SKM-1 (cell line): ENCODE measurements at regions not wholly inside any gene's neighbourhood (a gene's known extent, or its start where the extent isn't known, plus 50 kb on each side); places are given as distances from the start of the nearest gene placed in this dataset.

ENCODE experiments used
- DNase-seq: peaks from one replicate; lab custom pipeline; 2025; ENCODE audit not compliant: unreplicated experiment; lab: John Stamatoyannopoulos, UW

GRCh38 chr4:3705236-3705987, 60.8 kb upstream of the ADRA2C start:
- no peak for DNase-seq

- no peak for DNase-seq
Measured at GRCh38 chr4:3704669-3705068, 61.5 kb upstream of the ADRA2C start.

- no peak for DNase-seq
Measured at GRCh38 chr4:3703677-3704521, 62.3 kb upstream of the ADRA2C start.

GRCh38 chr4:3703343-3703676, 62.9 kb upstream of the ADRA2C start:
- no peak for DNase-seq

- DNase-seq: no peak
Measured at GRCh38 chr4:3702561-3703221, 63.5 kb upstream of the ADRA2C start.

- no peak for DNase-seq
Measured at GRCh38 chr4:3701736-3702560, 64.2 kb upstream of the ADRA2C start.

- no peak for DNase-seq
Measured at GRCh38 chr4:3701271-3701734, 64.9 kb upstream of the ADRA2C start.

GRCh38 chr4:3700736-3701135, 65.4 kb upstream of the ADRA2C start:
- DNase-seq: no peak

GRCh38 chr4:3700223-3700622, 66.0 kb upstream of the ADRA2C start:
- DNase-seq: no peak

GRCh38 chr4:3699678-3700077, 66.5 kb upstream of the ADRA2C start:
- no peak for DNase-seq

- no peak for DNase-seq
Measured at GRCh38 chr4:3699261-3699660, 66.9 kb upstream of the ADRA2C start.

GRCh38 chr4:3697033-3697432, 69.2 kb upstream of the ADRA2C start:
- DNase-seq: no peak

GRCh38 chr4:3690551-3691152, 75.5 kb upstream of the ADRA2C start:
- no peak for DNase-seq

- DNase-seq: no peak
Measured at GRCh38 chr4:3689576-3690550, 76.3 kb upstream of the ADRA2C start.

GRCh38 chr4:3689006-3689405, 77.2 kb upstream of the ADRA2C start:
- no peak for DNase-seq

GRCh38 chr4:3688018-3688998, 77.9 kb upstream of the ADRA2C start:
- DNase-seq: no peak

GRCh38 chr4:3687538-3687937, 78.6 kb upstream of the ADRA2C start:
- DNase-seq: no peak

GRCh38 chr4:3686753-3687152, 79.4 kb upstream of the ADRA2C start:
- no peak for DNase-seq
